Fibroblast of the conjunctiva (primary cell): ENCODE measurements at regions not wholly inside any gene's neighbourhood (a gene's known extent, or its start where the extent isn't known, plus 50 kb on each side); places are given as distances from the start of the nearest gene placed in this dataset.

Experiments
- DNase-seq: peaks from one replicate; pipeline ENCODE4 v3.0.0-alpha.2; 2010; ENCODE audit warnings: low read depth

DNA sequence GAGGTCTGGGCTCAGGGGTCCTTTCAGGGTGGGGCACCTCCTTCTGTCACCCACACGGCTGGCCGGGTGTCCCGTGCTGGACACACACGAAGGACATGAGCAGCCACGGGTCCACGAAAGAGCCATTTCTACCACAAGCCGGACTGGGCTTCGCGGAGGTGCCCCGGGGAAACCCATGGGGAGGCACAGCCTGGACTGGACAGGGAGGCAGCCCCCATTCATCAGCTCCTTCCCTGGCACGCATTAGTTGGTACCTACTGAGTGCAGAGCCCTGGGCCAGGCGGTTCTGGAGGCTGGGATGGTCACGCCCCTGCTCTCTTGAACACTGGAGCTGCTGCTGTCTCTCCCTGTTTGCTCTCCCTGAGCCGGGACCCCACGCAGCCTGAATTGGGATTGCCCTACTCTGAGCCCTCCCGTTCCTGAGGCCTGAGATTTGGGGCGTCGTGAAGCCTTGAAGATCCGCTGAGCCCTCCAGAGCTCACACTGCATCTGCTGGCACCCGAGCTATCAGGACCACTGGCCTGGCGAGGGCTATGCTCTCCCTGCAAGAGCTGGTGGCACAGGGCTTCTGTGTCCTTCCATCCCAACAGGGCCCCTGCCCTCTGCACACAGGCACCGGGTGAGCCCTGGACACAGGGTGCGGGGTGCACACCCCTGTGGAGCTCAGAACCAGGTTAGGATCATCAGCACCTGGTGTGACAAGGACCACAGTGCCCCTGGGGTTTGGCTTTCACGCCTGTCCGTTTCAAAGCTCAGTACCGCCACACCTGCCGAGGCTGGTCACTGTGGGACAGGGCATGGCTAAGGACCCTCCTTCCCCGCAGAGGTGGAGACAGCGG lies 84.6 kb downstream of the MYEOV start:
- no peak for DNase-seq

DNA sequence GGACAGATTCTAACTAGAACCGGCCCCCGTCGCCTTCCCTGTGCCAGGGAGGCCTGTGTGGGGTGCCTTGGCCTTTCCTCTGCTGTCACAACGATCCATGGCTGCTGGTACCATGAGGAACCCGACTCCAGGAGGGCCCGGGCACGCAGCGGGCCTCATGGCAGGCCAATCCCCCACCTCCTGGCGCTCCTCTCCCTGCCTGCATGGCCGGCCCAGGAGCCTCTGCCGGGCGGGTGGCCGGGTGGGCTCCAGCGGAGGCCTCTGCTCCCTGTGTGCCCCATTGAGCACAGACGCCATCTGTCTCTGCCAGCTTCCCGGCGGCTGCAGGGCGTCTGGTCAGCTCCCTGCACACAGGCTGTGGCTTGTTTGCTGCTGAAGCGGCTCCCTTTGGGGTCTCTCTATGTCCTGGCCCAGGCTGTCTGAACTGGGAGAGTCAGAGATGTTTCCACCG lies 86.5 kb downstream of the MYEOV start:
- no peak for DNase-seq

GRCh38 chr11:69380921-69381581 lies 87.1 kb downstream of the MYEOV start:
- no peak for DNase-seq

DNA sequence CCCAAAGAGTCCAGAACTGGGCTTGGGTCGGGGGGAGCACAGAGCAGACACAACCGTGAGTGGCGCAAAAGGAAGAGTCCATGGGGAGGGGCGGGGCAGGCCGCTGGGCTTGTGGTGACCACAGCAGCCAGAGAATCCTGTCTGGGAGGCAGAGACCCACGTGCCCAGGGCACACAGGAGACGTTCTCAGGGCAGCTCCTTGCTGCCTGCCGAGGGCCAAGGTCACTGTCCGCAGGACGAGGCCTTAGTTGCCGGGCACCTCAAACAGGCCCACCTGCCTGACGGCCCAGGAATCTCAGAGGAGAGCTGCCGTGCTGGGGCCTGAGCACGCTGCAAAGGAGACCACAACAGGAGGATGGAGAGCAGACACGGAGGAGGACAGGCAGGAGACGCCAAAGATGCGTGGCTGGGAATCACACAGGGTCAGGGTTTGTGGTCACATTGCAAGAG lies 87.8 kb downstream of the MYEOV start:
- no peak for DNase-seq

DNA sequence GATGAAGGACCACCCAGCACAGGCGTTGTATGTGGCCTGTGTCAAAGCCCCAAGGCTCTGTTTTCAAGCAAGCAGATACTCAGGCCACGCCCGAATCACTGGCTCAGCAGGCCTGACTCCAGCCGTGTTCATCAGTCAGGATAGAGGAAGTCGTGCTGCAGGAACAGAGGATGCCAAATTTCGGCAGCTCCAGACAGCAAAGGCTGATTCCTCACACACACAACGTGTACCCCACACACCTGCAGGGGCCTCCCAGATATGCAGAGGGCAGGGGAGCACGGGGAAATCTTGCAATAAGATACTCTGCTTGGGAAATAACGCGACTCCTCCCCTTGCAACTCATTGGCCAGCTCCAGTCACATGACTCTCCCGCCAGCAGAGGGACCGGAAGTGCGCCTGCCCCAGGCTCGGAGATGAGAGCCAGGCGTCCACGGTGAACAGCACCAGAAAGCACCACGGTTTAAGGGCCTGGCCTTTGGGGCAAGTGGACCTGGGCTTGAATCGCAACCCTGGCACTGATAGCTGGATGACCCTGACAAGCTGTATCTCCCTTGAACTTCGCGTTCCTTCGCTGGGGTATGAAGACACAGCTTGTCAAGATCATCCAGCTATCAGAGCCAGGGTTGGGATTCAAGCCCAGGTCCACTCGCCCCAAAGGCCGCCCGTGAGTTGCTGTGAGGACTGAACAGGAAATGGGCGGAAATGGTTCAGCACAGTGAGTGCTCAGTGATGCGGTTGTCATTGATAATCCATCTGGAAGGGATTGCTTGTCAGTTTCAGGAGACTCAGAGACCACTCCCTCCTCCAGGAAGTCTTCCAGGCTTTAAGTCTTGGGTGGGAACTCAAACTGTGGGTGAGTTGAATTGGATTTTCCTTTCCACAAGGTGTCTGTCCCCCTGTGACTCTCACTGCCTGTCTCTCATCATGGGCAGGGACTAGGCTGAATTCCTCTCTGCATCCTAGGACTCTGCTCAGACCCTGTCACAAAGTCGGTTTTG lies 88.5 kb downstream of the MYEOV start:
- DNase-seq, result no peak

GRCh38 chr11:69383372-69384250 lies 89.7 kb downstream of the MYEOV start:
- no peak for DNase-seq

DNA sequence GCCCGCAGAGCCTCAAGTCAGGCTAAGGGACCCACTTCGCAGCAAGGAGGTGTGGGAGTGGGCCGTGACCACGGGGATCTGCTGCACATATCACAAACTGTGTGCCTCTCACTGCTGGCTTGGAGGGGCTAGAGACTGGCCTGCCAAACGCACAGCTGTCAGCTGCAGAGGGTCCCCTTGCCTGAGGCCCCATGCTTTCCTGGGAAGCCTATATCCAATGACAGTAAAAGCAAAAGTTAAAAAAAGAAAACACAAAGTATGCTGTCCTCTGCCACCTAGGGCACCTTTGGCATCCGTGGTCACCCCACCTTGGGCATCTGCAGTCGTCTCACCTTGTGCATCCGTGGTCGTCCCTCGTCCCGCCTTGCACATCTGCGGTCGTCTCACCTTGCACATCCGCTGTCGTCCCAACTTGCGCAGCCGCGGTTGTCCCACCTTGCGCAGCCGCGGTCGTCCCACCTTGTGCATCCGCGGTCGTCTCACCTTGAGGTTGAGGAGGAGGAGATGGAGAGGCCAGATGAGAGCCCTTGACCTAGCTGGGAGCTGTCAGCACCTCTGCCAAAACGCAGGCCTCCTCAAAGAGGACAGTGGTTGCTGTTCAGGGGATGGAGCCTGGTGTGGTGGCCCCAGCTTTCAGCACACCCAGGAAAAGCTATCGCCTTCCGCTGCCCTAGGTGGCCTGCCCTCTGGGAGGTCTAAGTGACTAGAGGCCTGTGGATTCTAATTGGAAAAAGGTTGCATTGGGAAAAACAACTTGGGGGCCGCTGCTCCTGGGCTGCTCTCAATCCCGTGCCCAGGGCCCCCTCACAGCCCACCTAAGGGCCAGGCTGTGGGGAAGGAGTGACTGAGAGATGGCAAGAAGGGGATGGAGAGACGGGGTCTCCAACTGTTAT lies 90.5 kb downstream of the MYEOV start:
- DNase-seq, result no peak

DNA sequence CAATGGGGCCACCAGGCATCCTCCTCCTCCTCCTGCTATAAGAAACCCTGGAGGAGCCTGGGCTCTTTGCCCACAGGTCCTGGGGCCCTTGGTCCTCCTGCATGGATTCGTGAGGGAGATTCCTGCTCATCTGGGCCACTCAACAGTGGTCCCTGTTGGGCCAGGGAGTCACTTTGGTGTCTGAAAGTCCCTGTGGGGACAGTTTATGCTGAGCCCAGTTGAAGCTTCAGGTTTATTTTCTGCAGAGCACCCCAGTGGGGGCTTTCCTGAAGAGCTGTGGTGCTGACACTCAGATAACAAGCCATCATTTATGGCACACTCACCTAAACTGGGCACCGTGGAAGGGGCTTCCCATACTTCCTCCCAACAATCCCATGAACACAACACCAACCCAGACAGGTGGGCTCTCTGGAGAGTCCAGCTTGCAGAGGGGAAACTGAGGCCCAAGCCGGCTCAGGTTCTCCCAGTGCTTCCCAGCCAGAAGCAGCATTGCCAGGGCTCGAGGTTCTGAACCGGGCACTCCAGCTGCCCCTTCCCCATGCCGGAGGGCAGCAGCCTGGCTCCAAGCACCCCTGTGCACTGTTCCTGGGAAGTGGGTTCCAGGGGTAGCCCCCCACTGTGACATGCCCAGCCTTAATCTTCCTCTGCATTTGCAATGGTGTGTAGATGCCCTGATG lies 91.3 kb downstream of the MYEOV start:
- DNase-seq, result no peak

DNA sequence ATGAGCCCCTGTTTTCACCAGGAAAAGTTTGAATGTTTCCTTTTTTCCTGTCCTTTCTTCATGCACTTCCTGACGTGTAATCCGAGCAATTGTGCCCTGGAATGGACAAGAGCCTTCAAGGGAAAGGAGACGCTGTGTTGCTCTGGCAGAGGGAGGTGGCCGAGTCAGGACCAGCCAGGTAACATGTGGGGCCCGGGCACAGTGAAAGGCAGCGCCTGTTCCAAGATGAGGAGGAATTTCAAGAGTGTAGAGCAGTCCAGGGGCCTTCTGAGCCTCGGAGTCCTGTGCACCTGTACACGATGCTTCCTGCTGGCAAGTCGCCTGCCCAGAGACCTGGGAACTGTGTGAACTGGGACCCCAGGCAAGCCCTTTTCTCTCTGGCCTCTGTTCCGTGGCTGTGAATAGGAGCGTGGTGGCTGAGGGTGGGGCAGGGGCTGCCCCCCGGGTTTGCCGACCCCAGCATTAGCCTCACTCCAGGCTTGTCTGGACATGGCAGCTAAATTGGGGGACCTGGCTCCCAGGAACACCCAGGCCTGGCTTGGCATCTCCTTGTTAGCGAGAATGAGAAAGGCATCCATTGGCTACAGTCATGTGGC lies 92.0 kb downstream of the MYEOV start:
- DNase-seq, result no peak

DNA sequence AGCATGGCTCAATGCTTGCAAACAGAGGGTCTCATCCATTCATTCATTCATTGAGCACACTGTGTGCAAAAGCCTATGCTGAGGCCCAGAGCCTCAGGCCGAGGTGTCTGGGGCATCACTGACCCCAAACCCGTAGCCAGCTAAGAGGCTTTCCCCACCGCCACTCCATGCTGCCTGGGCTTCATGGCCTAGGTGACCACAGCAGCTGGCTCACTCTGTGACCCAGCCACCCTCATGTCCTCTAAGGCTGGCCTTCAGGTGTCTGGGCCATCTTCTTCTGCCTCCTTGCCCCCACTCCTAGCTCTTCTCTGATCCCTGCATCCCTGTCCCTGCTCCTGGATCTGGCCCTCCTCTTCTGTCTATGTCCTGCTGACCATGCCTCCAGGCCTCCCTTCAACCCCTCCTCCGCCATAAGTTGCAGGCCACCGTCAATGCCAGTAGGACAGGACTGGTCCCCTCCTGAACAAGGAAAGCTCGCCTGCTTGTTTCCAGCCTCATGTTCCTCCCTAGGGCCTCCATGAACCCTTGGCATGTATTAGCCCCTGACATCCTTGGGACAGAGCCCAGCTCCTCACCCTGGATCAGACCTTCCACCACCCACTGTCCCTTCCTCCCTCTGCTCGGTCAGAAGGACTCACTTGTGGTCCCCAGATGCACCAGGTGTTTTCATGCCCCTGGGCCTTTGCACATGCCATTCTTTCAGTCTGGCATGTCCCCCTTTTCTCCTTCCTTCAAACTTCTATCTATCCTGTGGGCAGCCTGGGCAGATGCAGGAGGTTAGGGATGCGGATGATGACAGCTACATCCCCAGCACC lies 92.8 kb downstream of the MYEOV start:
- no peak for DNase-seq

DNA sequence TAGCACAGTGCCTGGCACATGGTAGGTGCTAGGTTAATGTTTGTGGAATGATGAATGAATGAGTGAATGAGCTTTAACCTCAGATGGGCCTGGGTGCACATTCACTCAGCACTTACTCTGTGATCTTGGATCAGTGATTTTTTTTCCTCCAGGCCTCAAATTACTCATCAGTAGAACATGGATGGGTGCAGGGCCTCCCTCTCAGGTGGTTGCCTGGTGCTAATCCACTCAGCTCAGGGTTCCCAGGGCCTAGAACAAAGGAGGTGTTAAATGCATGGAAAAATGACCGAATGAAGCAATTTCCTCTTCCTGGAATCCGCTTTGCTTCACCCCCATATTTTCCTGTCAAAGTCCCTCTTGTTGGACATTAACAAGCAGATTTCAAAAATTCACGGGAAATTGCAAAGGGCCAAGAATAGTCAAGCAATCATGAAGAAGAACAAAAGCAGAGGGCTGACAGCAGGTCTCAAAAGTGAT lies 93.5 kb downstream of the MYEOV start:
- no peak for DNase-seq

- DNase-seq, result no peak
These were observed 93.3 kb upstream of the LINC01488 start for GRCh38 chr11:69388210-69388609.

DNA sequence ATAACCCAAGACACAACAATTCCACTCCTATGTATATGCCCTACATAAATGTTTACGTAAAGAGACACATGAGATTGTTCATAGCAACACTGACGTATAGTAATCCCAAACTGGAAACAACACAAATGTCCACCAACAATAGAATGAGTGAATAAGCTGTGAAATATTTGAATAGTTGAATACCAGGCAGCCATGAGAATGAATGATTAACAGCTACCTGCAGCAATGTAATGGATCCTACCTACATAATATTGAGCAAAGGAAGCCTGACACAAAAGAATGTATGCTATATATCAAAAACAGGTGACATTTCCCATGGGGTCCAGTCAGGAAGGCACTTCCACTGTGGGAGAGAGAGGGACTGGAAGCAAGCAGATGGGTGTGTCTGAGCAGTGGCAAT lies 92.8 kb upstream of the LINC01488 start:
- DNase-seq, result no peak

DNA sequence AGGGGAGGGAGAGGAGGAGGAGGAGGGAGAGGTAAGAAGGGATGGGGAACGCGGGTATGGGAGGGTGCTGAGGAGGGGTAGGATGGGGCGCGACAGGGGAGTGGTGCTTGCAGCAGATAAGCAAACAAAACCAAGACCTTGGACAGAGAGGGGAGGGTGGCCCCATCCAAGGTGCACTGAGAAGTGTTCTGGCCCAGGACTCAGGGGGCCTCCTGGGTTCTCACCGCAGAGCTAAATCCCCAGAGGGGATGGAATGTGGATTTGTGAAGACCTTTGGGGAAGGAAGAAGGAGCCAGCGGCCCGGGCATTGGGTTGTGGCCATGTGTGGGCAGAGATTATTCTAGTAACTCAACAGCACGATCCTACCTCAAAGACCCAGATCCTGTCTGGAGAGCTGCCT lies 90.9 kb upstream of the LINC01488 start:
- no peak for DNase-seq

GRCh38 chr11:69391192-69392103 lies 90.0 kb upstream of the LINC01488 start:
- no peak for DNase-seq

DNA sequence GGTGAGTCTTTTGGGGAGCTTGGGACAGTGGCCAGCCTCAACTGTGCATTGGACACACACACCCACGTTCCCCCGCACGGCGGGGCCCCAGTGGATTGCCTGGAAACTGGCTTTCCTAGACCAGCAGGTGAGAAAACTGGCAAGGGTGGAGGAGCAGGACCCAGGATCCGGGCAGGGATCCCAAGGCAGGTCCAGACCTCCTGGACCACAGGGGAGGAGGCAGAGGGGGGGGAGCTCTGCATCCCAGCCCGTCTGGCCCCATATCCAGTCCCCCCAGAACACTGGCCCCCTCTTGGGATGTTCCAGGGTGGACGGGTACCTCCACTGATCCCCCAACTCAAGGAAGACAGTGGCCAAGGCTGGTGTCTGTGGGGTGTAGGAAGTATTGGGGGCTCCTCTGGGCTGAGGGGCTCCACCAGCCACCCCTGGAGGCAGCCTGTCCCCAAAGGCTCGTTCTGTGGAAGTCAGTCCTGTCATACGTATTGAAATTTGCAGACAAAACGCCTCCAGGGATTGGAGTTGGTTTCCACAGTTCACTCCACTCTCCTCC lies 89.3 kb upstream of the LINC01488 start:
- DNase-seq, result no peak
